HG03280 (cell line): ENCODE measurements at regions not wholly inside any gene's neighbourhood (a gene's known extent, or its start where the extent isn't known, plus 50 kb on each side); places are given as distances from the start of the nearest gene placed in this dataset.

ENCODE experiments used
- ATAC-seq: cut with Tn5 transposase; IDR thresholded peaks from one replicate; pipeline ENCODE4 v1.9.1; 2021; ENCODE audit warnings: mild to moderate bottlenecking, moderate library complexity; ENCODE audit not compliant: unreplicated experiment

DNA sequence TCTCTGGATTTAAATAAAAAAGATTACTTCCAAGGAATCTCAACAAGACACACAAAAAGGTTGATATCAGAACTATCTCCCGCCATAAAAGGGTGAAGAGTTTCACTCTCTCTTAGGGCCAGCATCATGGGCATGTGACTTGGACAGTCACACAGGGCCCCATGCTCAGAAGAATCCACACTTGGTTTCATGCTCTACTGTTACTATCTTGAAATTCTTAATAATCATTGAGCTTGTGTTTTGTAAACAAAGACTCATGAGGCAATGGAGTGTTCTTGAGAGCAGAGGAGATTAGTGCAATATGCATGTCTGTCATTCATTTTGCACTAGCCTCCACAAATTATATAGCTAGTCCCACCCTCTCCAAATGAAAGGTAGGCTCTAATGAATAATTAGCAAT, 58.4 kb downstream of the HMHB1 start:
- ATAC-seq = no peak

DNA sequence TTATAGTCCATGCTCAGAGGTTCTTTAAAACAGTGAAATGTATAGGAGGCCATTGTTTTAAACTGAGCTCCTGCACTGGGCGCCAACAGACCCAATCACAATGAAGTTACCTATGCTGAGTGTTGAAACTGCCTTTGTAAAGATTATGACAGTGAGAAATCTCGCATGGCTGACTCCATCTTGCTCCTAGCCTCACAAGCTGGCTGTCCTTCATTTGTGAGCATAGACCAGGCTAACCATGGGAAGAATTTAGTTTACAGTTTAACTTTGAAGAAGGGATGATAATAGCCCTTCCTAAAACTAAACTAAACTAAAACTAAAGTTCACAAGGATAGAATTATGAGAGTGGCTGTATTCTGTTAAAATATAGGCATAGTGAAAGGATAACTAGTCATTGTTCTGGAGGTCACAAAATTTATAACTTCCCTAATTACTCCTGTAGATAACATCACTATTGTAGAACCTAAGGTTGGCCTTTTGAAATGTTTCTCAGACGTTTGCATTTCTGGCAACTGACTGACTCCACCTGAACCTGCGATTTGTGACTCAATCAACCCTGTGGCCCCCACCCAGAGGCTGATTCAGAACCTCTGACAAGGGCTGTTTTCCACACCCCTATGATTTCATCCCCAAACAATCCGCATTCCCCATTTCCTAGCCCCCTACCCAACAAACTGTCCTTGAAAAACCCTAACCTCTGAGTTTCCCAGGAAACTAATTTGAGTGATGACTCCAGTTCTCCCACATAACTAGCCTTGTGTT, 59.1 kb downstream of the HMHB1 start:
- no peak for ATAC-seq

DNA sequence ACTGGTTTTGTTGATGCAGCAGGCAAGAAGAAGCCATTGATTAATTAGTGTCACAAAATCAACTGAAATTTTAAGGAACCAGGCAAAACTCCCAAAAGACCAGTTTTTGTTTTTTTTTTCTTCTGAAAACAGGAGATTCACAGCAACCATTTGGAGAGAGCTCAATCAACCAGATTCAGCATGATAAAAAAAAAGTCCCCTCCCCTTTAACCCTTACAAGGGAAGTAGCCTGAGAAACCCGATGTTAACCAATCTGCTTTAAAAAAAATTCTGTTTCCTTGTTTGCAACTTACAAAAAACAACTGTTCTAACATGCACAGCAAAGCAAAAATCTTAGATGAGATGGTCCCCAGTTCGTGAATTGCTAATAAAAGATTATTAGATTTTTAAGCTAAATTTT, 59.7 kb downstream of the HMHB1 start:
- ATAC-seq = no peak

DNA sequence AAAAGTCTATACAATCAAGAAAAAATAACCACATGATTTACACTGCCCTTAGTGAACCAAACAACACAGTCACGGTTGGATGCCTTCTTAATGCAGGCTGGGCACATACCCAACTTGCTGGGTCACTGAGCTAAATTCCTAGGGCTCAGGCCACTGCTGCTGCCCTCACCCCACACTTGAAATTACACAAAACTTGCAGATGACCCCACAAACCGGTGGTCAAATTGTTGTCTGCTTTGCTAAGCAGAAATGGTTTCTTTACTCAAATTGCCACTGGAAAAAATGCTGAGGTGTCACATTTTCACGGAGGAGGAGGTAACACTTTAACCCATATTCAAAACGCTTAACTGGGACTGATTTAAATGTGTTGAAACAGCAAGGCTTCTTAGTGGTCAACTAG, 62.4 kb downstream of the HMHB1 start:
- no peak for ATAC-seq

DNA sequence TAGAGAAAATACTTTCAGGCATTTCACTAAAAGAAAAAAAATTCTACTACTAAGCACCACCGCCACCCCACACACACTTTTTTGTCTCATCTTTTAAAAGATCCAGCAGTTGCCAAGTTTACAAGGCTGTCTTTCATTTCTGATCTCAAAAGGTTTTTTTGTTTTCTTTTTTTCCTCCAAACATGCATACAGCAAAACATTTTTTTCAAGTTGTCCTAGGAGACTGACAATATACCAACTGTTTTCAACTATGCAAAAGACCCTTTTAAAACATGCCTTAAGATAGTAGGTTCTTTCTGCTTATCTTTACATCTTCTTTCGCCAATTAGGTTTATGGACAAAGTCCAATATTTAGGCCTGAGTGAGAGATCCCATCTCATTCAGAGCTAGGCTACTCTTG, 65.2 kb downstream of the HMHB1 start:
- no peak for ATAC-seq

DNA sequence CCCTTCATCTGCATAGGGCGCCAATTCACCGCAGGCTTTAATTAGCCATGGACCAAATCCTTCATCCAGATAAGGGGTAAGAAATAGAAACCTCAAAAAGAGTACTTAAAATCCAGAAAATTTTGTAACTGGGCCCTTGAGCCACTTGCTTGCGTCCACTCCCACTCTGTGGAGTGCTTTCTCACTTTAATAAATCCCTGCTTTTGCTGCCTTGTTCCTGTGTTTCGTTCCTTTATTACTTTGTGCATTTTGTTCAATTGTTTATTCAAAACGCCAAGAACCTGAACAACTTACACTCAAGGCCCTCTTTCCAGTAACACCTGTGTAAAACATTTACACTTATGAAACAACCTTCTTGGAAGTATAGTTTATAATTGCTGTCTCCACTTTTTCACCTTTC, 66.5 kb downstream of the HMHB1 start:
- no peak for ATAC-seq

DNA sequence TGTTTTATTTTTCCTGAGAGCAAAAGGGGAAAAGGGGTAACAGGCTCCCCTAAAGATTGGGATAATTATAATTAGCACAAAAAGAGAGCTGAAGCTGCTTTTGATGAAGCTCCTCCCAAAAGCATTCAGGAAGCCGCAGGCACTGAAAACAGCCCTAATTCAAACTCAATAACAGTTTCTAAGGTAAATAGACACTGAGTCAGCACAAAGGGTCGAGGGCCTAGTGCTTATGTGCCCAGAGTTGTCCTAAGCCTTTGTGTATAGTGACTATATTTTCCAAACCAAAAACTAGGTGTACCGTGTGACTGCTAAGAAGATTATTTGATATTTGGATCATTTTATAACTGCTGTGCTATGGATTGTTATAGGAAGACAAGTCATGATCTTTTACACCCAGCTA, 67.7 kb downstream of the HMHB1 start:
- no peak for ATAC-seq

DNA sequence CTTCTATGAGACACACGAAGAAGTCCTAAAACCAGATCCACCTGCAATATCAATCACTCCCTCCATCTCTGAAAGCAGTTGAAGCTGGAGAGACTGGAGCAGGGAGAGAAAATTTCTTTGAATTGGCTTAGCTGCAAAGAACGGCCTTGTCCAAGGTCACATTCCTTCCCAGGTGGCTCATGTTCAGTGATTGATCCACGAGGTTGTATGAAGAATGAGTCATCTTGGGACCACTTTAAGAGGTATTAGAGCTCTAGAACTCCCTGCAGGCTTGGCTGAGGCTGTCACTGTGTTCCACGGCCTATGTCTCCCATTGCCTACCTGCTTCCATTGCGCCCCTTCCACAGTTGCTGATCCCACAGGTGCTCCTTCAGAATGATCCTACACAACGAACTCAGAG, 68.2 kb downstream of the HMHB1 start:
- ATAC-seq = no peak

DNA sequence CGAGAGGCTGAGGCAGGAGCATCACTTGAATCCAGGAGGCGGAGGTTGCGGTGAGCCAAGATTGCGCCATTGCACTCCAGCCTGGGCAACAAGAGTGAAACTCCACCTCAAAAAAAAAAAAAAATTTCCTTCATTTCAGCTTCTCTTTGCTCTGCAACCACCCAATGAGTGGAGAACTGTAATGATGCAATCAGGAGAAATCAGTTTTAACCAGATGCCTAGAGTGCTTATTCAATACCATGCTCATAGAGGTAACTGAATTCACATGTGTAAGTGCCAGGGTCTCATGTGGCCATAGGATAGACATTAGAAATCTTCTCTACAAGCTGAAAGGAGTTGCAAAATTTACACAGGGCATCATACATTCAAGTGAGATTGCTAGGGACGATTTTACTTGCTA, 70.6 kb downstream of the HMHB1 start:
- no peak for ATAC-seq

DNA sequence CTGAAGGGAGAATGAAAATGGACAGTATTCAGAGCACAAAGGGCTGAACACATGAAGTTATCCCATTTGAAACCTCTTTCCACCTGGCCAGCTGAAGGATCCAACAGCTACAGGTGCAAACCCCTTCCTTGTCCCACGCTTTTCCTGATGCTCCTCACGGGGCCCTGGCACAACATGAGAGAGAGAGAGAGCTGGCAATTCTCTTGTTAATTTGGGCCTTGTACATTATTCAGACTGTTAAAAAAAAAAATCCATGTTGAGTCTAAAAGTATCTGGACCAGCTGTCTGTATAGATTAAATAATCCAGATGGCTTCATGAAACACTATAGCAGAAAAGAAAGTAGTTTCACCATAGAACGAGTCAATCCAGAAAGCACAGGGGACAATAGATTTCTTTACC, 74.1 kb downstream of the HMHB1 start:
- ATAC-seq = no peak

DNA sequence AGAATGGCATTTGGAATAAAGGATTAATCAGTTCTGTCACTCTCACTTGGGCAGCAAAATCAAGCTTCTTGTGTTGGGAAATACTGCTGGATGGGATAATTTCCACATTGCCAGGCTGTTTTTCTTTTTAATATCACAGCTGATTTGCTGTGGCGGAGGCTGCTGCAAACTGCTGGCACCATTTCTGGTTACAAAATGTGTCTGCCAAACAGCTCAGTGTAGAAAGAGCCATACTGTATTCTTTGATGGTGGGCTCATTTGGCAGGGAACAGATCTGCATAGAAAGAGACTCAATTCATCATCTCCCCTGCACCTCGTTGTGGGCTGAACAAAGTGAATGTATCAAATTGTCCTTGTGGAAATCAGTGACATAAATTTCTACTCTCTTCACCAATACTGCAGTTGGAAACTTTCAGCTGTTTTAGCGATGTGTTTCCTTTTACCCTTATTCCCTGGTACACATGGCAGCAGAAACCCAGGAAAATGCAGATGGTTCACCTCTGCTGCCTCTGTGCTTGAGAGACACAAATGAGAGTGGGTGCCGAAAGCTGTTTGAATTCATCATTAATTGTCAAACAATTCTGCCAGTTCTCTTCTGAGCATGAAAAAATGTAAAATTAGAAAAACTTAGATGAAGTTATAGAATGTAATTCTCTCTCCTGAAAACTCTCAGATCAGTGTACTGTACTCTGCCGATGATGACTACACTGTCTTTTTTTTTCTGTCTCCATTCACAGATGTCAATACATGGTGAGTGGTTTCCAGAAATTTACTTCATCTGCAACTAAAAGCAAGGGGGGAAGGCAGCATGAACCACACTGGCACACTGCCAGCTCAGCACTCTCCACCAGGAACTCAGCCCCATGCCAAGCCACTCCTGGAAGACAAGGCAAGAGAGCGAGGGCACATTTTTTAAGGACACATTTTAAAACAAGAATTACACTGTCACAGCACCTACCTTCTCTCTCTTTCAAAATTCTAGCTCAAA, 75.0 kb downstream of the HMHB1 start:
- ATAC-seq = no peak

DNA sequence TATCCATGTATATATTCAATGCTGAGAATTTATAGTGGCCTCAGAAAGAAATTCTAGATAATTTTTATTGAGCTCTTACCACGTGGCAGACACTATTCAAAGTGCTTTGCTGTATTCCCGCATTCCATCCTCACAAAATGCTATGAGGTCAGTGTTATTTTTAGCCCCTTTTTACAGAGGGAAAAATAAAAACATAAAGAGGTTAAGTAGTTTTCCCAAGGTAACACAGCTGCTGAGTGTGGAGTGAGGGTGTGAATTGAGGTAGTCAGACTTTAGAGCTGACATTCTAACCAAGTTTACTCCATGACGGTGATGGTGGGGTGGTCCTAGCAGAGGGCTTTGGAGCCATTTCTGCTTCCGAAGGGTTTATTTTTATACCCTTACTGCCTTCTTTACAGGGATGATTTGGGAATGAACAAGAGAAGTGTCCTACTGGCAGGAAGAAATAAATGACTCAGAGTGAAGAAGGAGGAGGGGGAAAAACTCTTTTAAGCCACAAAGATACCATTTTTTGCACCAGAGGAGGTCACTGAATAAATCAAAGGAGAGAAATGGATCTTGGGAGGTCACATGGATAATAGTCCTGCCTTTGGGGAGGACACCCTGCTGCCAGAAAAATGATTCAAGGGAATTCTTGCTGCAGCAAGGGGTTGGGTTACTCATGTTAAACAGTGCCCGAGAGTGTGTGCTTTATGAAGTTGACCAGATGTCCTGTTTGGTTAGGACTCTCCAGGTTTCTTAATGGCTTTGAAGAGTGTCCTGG, 76.1 kb downstream of the HMHB1 start:
- ATAC-seq = no peak

DNA sequence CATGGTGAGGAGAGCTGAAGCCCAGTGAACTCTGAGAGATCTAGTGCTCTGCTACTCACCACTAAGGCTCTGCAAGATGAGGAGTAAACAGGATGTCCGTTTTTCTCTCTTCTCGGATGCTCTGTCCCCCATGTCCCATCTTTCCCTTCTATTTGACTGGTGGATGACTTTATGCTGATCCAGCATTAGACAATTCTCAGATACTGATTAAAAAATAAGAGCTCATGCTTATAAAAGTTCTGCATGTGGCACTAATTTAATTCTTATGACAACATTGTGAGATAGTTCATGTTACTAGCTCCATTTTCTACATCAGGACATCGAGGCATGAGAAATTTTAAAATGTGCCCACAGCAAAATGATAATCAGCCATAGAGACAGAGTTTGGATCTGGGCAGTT, 77.0 kb downstream of the HMHB1 start:
- no peak for ATAC-seq

DNA sequence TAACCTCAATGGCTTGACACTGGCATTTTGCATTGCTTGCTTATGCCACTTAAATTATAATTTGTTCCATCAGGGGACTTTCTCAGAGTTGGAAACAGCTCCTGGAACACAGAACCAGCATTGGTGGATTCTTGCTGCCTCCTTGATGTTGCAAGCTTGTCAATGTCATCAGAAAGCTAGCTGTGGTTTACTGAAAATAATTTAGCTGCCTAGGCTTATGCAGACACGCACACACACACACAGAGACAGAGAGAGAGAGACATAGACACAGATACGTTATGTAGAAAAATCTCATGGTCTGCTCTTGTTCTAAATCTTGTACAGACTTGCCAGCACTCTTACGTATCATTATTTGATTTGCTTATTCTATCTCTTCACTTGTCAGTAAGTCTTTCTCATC, 78.0 kb downstream of the HMHB1 start:
- no peak for ATAC-seq

DNA sequence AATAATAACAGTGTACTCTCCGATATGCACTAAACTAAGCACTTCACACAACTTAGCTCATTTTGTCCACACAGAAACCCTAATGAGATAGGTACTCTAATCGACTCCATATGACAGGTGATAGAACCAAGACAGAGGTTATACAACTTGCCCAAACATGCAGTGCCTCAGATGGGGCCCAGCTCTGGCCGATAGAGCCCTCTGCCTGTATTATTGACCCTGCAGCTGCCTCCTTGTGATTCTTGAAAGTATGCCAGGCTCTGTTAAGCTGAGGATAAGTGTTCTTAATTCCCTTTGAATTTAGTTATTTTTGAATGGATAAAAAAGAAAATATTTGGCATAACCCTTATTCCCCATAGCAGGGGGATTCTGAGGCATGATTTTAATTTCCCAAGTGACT, 78.5 kb downstream of the HMHB1 start:
- no peak for ATAC-seq

DNA sequence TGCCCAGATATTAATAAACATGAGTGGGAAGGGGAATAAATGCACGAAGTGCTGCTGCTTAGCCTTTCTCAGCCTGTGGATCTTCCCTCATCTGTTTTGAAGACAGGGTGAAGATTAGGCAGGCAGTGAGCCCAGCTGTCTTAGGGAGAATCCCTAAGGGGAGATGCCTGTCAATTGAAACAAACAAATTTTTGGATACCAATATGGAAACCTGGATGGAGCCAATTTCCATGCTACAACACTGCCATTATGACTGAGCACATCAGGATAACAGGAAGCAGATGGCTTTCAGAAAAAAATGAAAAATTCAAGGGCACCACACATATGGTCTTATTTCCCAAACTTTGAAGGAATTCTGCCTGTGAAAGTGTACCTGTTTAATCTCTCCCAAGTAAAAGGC, 80.3 kb downstream of the HMHB1 start:
- ATAC-seq = no peak

DNA sequence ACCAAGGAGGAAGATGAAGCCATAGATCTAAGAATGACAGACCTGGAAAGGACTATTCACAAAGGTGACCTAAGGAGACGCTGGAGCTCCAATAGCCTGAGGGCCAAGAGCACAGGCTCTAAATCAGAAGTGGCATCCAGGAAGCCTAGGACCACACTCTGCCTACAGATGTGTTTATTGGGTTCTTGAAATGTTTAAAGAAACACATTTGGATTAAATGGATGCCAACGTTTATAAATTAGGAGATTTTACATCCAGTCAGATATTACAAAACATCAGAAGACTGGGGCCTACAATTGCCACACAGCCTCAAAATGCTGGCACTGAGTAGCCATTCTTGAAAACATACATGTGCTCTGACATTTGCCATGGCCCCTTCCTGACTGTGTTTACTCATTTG, 80.9 kb downstream of the HMHB1 start:
- no peak for ATAC-seq

DNA sequence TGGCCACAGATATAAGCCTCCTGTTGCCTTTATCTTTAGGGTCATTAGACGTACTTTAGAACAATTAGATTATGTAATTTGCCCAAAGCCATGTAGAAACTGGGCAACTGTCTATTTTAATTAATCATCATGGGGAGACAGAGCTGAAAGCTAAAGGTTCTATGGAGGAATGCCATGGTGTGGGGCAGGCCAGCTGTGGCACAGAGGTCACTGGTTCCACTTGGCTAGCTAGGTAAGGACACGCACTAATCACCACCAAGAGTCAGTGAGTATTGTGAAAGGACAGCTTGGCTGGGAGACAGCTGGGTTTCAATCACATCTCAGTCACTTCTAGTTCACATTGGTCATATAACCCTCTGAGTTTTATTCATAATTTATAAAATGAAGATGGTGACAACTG, 81.7 kb downstream of the HMHB1 start:
- no peak for ATAC-seq

DNA sequence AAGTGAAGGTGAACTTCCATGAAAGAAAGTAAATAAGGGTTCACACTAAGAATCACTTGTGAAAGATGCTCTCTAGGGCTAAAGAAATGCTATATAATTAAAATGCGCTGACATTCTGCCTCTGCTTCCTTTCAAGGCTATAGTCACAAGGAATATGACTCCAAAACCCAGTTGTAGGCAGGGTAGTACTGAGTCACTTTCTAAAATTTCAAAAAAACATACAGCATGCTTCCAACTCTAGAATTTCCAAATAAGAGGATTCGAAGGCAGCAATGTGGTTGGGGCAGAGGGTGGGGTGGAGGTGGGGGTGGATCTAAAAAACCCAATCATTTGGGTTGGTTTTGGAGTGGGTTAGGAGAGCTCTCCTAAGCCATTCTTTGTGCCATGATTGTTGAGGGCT, 84.6 kb downstream of the HMHB1 start:
- ATAC-seq = no peak

DNA sequence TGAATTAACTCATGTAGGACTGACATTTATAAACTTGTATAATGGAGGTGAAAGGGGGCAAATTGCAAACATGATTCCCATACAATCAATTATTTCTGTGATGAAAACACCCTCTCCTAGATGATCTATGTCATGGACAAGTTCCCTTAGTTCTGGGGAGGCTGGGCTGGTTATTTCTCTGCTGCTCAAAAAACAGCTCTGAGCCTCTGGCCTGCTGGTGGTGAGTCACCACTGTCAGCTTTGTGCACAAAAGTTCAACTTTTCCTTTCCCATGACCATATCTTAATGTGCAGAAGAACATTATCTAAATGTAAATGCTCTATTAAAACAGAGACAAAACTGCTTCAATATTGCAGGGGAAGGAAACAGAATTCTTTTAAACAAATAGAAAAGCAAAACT, 85.0 kb downstream of the HMHB1 start:
- ATAC-seq = no peak

DNA sequence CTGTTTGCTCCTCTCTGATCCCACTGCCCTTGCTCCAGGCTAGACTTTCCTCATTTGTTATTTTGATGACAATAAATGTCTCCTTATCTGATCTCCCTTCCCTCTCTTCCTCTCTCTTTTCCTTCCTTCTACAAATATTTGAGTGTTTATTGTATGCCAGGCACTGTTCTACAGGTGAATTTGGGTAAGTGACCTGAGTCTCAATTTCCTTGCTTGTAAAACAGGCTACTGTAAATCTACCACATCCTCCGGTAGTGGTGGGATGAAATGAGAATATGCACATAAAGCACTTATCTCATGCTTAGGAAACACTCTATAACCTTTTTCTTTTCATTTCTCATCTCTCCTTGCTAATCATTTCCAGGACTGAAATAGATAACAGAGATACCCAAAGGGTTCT, 86.4 kb downstream of the HMHB1 start:
- ATAC-seq = no peak
